ENCODE measurements at regions not wholly inside any gene's neighbourhood (a gene's known extent, or its start where the extent isn't known, plus 50 kb on each side); places are given as distances from the start of the nearest gene placed in this dataset.
"Not testable (repeated sequence)": the region's sequence is repeated elsewhere in the genome, so short reads cannot be mapped to it uniquely, and the experiment has no call there.

- Histone ChIP-seq H3K27ac (ENCODE audit: low read length) (no peak overlapping the region), H3K27me3 (ENCODE audit: control insufficient read depth, insufficient read depth, low read length) (no peaks in the 10 kb centered on the region), H3K36me3 (ENCODE audit: control insufficient read depth, insufficient read depth, low read length) (no peaks in the 10 kb centered on the region), H3K4me3 (ENCODE audit: low read length) (no peak overlapping the region), H3K4me1 (ENCODE audit: control insufficient read depth, insufficient read depth, low read length) (no peaks in the 10 kb centered on the region), H3K9me3 (ENCODE audit: control insufficient read depth, insufficient read depth, low read length) (no peaks in the 10 kb centered on the region)
- no peak for DNase-seq (ENCODE audit: low read depth, low spot score)
- no CpG with 5 or more reads among the region's 1 CpG for WGBS (ENCODE audit: insufficient coverage, insufficient read length)
These were observed 91.9 kb downstream of the FCRL5 start for GRCh38 chr1:157460381-157460780.

- Histone ChIP-seq H3K36me3 (ENCODE audit: control insufficient read depth, insufficient read depth, low read length) (no peaks in the 10 kb centered on the region), H3K4me3 (ENCODE audit: low read length) (no peak overlapping the region), H3K27me3 (ENCODE audit: control insufficient read depth, insufficient read depth, low read length) (no peaks in the 10 kb centered on the region), H3K9me3 (ENCODE audit: control insufficient read depth, insufficient read depth, low read length) (no peaks in the 10 kb centered on the region), H3K4me1 (ENCODE audit: control insufficient read depth, insufficient read depth, low read length) (no peaks in the 10 kb centered on the region), H3K27ac (ENCODE audit: low read length) (no peak overlapping the region)
- no CpG with 5 or more reads among the region's 3 CpGs for WGBS (ENCODE audit: insufficient coverage, insufficient read length)
- DNase-seq (ENCODE audit: low read depth, low spot score): no peak
These were observed 95.0 kb downstream of the FCRL5 start for GRCh38 chr1:157457279-157457678.

- DNase-seq (ENCODE audit: low read depth, low spot score): no peak
- no CpG with 5 or more reads among the region's 1 CpG for WGBS (ENCODE audit: insufficient coverage, insufficient read length)
- no peak overlapping the region for H3K27ac ChIP-seq (ENCODE audit: low read length)
These were observed 97.0 kb downstream of the FCRL5 start for GRCh38 chr1:157455318-157455717.

GRCh38 chr1:157450106-157450505 is 102.2 kb downstream of the FCRL5 start:
- no peak for DNase-seq (ENCODE audit: low read depth, low spot score)
- Histone ChIP-seq H3K27me3 (ENCODE audit: control insufficient read depth, insufficient read depth, low read length) (no peaks in the 10 kb centered on the region), H3K36me3 (ENCODE audit: control insufficient read depth, insufficient read depth, low read length) (no peaks in the 10 kb centered on the region), H3K9me3 (ENCODE audit: control insufficient read depth, insufficient read depth, low read length) (no peaks in the 10 kb centered on the region), H3K4me3 (ENCODE audit: low read length) (no peak overlapping the region), H3K27ac (ENCODE audit: low read length) (no peak overlapping the region), H3K4me1 (ENCODE audit: control insufficient read depth, insufficient read depth, low read length) (no peaks in the 10 kb centered on the region)
- no CpG with 5 or more reads among the region's 2 CpGs for WGBS (ENCODE audit: insufficient coverage, insufficient read length)

More at GRCh38 chr1:157455318-157455717, 97.0 kb downstream of the FCRL5 start:
- Histone ChIP-seq H3K27me3 (ENCODE audit: control insufficient read depth, insufficient read depth, low read length) (no peaks in the 10 kb centered on the region), H3K36me3 (ENCODE audit: control insufficient read depth, insufficient read depth, low read length) (no peaks in the 10 kb centered on the region), H3K4me3 (ENCODE audit: low read length) (no peak overlapping the region), H3K9me3 (ENCODE audit: control insufficient read depth, insufficient read depth, low read length) (no peaks in the 10 kb centered on the region), H3K4me1 (ENCODE audit: control insufficient read depth, insufficient read depth, low read length) (no peaks in the 10 kb centered on the region)

- Histone ChIP-seq H3K4me3 (ENCODE audit: low read length) (no peak overlapping the region), H3K36me3 (ENCODE audit: control insufficient read depth, insufficient read depth, low read length) (no peaks in the 10 kb centered on the region), H3K4me1 (ENCODE audit: control insufficient read depth, insufficient read depth, low read length) (no peaks in the 10 kb centered on the region), H3K27ac (ENCODE audit: low read length) (no peak overlapping the region), H3K27me3 (ENCODE audit: control insufficient read depth, insufficient read depth, low read length) (no peaks in the 10 kb centered on the region), H3K9me3 (ENCODE audit: control insufficient read depth, insufficient read depth, low read length) (no peaks in the 10 kb centered on the region)
- DNase-seq (ENCODE audit: low read depth, low spot score): no peak
These were observed 103.7 kb downstream of the FCRL5 start for GRCh38 chr1:157448636-157449035.

- not testable (repeated sequence) for H3K4me3 ChIP-seq (ENCODE audit: low read length)
- no CpG with 5 or more reads among the region's 31 CpGs for WGBS (ENCODE audit: insufficient coverage, insufficient read length)
These were observed 106.0 kb downstream of the FCRL5 start for GRCh38 chr1:157446356-157446755.

GRCh38 chr1:157445616-157446140 is 106.6 kb downstream of the FCRL5 start:
- not testable (repeated sequence) for DNase-seq (ENCODE audit: low read depth, low spot score); H3K36me3 ChIP-seq (ENCODE audit: control insufficient read depth, insufficient read depth, low read length); H3K27ac ChIP-seq (ENCODE audit: low read length); H3K4me3 ChIP-seq (ENCODE audit: low read length); H3K9me3 ChIP-seq (ENCODE audit: control insufficient read depth, insufficient read depth, low read length); H3K4me1 ChIP-seq (ENCODE audit: control insufficient read depth, insufficient read depth, low read length); H3K27me3 ChIP-seq (ENCODE audit: control insufficient read depth, insufficient read depth, low read length)
- no CpG with 5 or more reads among the region's 15 CpGs for WGBS (ENCODE audit: insufficient coverage, insufficient read length)

More at GRCh38 chr1:157446356-157446755, 106.0 kb downstream of the FCRL5 start:
- not testable (repeated sequence) for DNase-seq (ENCODE audit: low read depth, low spot score); H3K36me3 ChIP-seq (ENCODE audit: control insufficient read depth, insufficient read depth, low read length); H3K9me3 ChIP-seq (ENCODE audit: control insufficient read depth, insufficient read depth, low read length); H3K27ac ChIP-seq (ENCODE audit: low read length); H3K27me3 ChIP-seq (ENCODE audit: control insufficient read depth, insufficient read depth, low read length); H3K4me1 ChIP-seq (ENCODE audit: control insufficient read depth, insufficient read depth, low read length)

GRCh38 chr1:157442065-157442464 is 110.2 kb downstream of the FCRL5 start:
- Histone ChIP-seq H3K27ac (ENCODE audit: low read length) (no peak overlapping the region), H3K27me3 (ENCODE audit: control insufficient read depth, insufficient read depth, low read length) (no peaks in the 10 kb centered on the region), H3K36me3 (ENCODE audit: control insufficient read depth, insufficient read depth, low read length) (no peaks in the 10 kb centered on the region), H3K4me3 (ENCODE audit: low read length) (no peak overlapping the region), H3K9me3 (ENCODE audit: control insufficient read depth, insufficient read depth, low read length) (no peaks in the 10 kb centered on the region), H3K4me1 (ENCODE audit: control insufficient read depth, insufficient read depth, low read length) (no peaks in the 10 kb centered on the region)
- WGBS (ENCODE audit: insufficient coverage, insufficient read length): no CpG with 5 or more reads among the region's 1 CpG
- no peak for DNase-seq (ENCODE audit: low read depth, low spot score)

GRCh38 chr1:157439302-157439954 is 112.9 kb downstream of the FCRL5 start:
- no CpG with 5 or more reads among the region's 5 CpGs for WGBS (ENCODE audit: insufficient coverage, insufficient read length)
- no peak for DNase-seq (ENCODE audit: low read depth, low spot score)
- H3K9me3 ChIP-seq (ENCODE audit: control insufficient read depth, insufficient read depth, low read length): no peaks in the 10 kb centered on the region
- H3K4me3 ChIP-seq (ENCODE audit: low read length): no peak overlapping the region
- H3K27ac ChIP-seq (ENCODE audit: low read length): no peak overlapping the region
- H3K4me1 ChIP-seq (ENCODE audit: control insufficient read depth, insufficient read depth, low read length): no peaks in the 10 kb centered on the region
- H3K27me3 ChIP-seq (ENCODE audit: control insufficient read depth, insufficient read depth, low read length): no peaks in the 10 kb centered on the region
- H3K36me3 ChIP-seq (ENCODE audit: control insufficient read depth, insufficient read depth, low read length): no peaks in the 10 kb centered on the region

- Histone ChIP-seq H3K4me1 (ENCODE audit: control insufficient read depth, insufficient read depth, low read length) (no peaks in the 10 kb centered on the region), H3K27ac (ENCODE audit: low read length) (no peak overlapping the region), H3K36me3 (ENCODE audit: control insufficient read depth, insufficient read depth, low read length) (no peaks in the 10 kb centered on the region), H3K27me3 (ENCODE audit: control insufficient read depth, insufficient read depth, low read length) (no peaks in the 10 kb centered on the region), H3K9me3 (ENCODE audit: control insufficient read depth, insufficient read depth, low read length) (no peaks in the 10 kb centered on the region), H3K4me3 (ENCODE audit: low read length) (no peak overlapping the region)
- no peak for DNase-seq (ENCODE audit: low read depth, low spot score)
These were observed 113.7 kb downstream of the FCRL5 start for GRCh38 chr1:157438613-157439012.

GRCh38 chr1:157438146-157438545 is 114.2 kb downstream of the FCRL5 start:
- no peaks in the 10 kb centered on the region for H3K27me3 ChIP-seq (ENCODE audit: control insufficient read depth, insufficient read depth, low read length)
- H3K36me3 ChIP-seq (ENCODE audit: control insufficient read depth, insufficient read depth, low read length): no peaks in the 10 kb centered on the region
- H3K4me1 ChIP-seq (ENCODE audit: control insufficient read depth, insufficient read depth, low read length): no peaks in the 10 kb centered on the region
- no peak overlapping the region for H3K27ac ChIP-seq (ENCODE audit: low read length)
- no peak for DNase-seq (ENCODE audit: low read depth, low spot score)
- no peak overlapping the region for H3K4me3 ChIP-seq (ENCODE audit: low read length)
- no CpG with 5 or more reads among the region's 1 CpG for WGBS (ENCODE audit: insufficient coverage, insufficient read length)
- no peaks in the 10 kb centered on the region for H3K9me3 ChIP-seq (ENCODE audit: control insufficient read depth, insufficient read depth, low read length)

All from iPS DF 6.9 (cell line).